ENCODE measurements at regions not wholly inside any gene's neighbourhood (a gene's known extent, or its start where the extent isn't known, plus 50 kb on each side); places are given as distances from the start of the nearest gene placed in this dataset.

DNA sequence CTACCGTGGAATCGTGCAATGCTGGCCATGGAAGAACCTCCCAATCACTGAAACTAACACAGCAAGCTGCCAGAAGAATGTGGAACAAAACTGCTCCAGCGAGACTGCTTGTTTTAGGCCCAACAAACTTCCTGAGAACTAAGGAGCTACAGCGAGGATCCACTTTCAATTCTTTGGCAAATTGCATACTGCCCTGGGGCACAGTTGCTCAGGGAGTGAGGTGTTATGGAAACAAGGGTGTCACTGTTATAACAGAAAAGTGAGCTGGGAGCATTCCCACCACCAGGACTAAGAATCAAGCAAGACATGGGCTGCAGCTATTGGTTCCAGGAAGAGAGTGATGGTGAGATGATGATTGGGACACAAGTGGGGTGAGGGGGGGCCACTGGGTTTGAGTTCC lies 1606.1 kb upstream of the FLRT2 start:
- Histone ChIP-seq H3K4me1 (ENCODE audit: control insufficient read depth in 1 of 2, insufficient read depth in 1 of 2, low read depth in 1 of 2, low read length in 1 of 2) (no peaks in the 10 kb centered on the region), H3K36me3 (no peaks in the 10 kb centered on the region), H3K27me3 (no peaks in the 10 kb centered on the region), H3K9me3 (no peaks in the 10 kb centered on the region), H3K27ac (no peak overlapping the region), H3K4me3 (ENCODE audit: low read depth in 1 of 2, low read length in 1 of 2) (no peak overlapping the region)
- no peak for TF ChIP-seq CTCF (IDR thresholded peaks at IDR 0.05)

- no peak for TF ChIP-seq CTCF (IDR thresholded peaks at IDR 0.05)
Measured at GRCh38 chr14:83924259-83924658, 1605.7 kb upstream of the FLRT2 start.

GRCh38 chr14:83940253-83940652 lies 1589.7 kb upstream of the FLRT2 start:
- no peaks in the 10 kb centered on the region for H3K4me1 ChIP-seq (ENCODE audit: control insufficient read depth in 1 of 2, insufficient read depth in 1 of 2, low read depth in 1 of 2, low read length in 1 of 2)
- no peaks in the 10 kb centered on the region for H3K9me3 ChIP-seq
- H3K27me3 ChIP-seq, result no peaks in the 10 kb centered on the region
- no peak for TF ChIP-seq CTCF (IDR thresholded peaks at IDR 0.05)
- no peak overlapping the region for H3K27ac ChIP-seq
- no peak overlapping the region for H3K4me3 ChIP-seq (ENCODE audit: low read depth in 1 of 2, low read length in 1 of 2)
- no peaks in the 10 kb centered on the region for H3K36me3 ChIP-seq

More at GRCh38 chr14:83924259-83924658, 1605.7 kb upstream of the FLRT2 start:
- Histone ChIP-seq H3K36me3 (no peaks in the 10 kb centered on the region), H3K9me3 (no peaks in the 10 kb centered on the region), H3K27me3 (no peaks in the 10 kb centered on the region), H3K4me3 (ENCODE audit: low read depth in 1 of 2, low read length in 1 of 2) (no peak overlapping the region), H3K27ac (no peak overlapping the region), H3K4me1 (ENCODE audit: control insufficient read depth in 1 of 2, insufficient read depth in 1 of 2, low read depth in 1 of 2, low read length in 1 of 2) (no peaks in the 10 kb centered on the region)

DNA sequence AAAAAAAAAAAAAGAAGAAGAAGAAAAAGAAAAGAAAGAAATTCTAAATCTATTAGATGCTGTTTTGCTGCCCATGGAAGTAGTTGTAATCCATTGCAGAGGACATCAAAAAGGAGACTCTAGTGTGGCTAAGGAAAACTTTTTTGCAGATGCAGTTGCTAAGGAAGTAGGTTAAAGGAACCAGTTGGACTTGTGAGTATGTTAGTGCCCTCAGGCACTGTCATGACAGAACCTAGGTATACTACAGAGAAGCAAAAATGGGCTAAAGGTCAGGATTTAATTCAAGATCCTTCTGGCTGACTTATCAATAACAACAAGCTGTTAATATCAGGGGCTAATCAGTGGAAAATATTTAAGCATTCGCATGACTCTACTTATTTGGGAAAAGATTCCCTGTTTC lies 1571.6 kb upstream of the FLRT2 start:
- no peak overlapping the region for H3K27ac ChIP-seq
- TF ChIP-seq CTCF (IDR thresholded peaks at IDR 0.05), result no peak
- H3K27me3 ChIP-seq, result no peaks in the 10 kb centered on the region
- no peaks in the 10 kb centered on the region for H3K9me3 ChIP-seq
- no peaks in the 10 kb centered on the region for H3K4me1 ChIP-seq (ENCODE audit: control insufficient read depth in 1 of 2, insufficient read depth in 1 of 2, low read depth in 1 of 2, low read length in 1 of 2)
- H3K4me3 ChIP-seq (ENCODE audit: low read depth in 1 of 2, low read length in 1 of 2), result no peak overlapping the region
- no peaks in the 10 kb centered on the region for H3K36me3 ChIP-seq

DNA sequence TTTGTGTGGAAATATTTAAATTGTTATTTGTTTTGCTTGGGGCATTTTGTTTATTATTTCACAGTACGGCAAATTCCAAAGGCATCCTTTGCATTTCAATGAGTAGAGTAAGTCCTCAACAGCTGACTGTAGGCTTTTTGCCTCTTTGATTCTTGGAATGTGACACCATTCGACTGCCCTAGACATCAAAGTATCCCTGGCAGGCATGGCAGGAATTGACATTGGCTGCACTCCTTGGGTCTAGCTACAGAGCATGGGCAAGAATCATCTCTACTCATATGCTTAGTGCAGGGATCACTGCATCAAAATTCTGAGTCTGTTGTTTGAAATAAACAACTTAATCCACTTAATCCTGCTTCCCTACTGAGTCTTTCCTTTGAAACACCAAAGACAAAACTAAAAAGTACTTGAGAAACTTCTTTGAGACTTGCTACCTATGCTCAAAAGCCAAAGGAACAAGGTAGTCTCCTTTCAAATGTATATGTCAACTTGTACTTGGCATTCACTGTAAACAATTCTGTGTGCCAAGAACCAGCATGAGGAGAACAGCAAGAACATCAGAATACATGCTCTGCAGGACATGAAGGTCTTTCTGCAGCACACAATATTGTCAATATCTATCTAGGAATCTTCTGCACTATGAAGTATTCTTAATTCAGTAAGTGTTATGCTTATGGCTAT lies 1569.0 kb upstream of the FLRT2 start:
- Histone ChIP-seq H3K9me3 (no peaks in the 10 kb centered on the region), H3K4me1 (ENCODE audit: control insufficient read depth in 1 of 2, insufficient read depth in 1 of 2, low read depth in 1 of 2, low read length in 1 of 2) (no peaks in the 10 kb centered on the region), H3K36me3 (no peaks in the 10 kb centered on the region), H3K27me3 (no peaks in the 10 kb centered on the region), H3K4me3 (ENCODE audit: low read depth in 1 of 2, low read length in 1 of 2) (no peak overlapping the region), H3K27ac (no peak overlapping the region)
- no peak for TF ChIP-seq CTCF (IDR thresholded peaks at IDR 0.05)
